ENCODE measurements at regions not wholly inside any gene's neighbourhood (a gene's known extent, or its start where the extent isn't known, plus 50 kb on each side); places are given as distances from the start of the nearest gene placed in this dataset.

DNA sequence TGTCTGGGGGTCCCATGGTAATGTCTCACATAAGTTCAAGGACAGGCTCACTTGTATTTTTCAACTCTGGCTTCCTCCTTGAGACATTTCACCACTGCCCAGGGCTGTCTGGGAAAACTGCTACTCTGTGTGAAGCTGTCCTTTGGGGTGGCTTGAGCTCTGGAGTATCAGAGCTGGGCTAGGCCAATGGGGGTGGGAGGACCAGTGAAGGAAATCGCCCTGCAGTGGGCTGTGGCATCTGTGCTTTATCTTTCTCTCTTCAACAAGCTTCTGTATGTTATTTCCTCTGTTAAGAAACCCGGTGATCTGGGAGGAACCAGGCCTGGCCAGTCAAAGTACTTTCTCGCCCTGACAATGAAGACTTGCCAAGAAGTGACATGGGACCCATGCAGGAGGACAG, 87.4 kb downstream of the SMIM20 start:
- TF ChIP-seq, protein P1, sequence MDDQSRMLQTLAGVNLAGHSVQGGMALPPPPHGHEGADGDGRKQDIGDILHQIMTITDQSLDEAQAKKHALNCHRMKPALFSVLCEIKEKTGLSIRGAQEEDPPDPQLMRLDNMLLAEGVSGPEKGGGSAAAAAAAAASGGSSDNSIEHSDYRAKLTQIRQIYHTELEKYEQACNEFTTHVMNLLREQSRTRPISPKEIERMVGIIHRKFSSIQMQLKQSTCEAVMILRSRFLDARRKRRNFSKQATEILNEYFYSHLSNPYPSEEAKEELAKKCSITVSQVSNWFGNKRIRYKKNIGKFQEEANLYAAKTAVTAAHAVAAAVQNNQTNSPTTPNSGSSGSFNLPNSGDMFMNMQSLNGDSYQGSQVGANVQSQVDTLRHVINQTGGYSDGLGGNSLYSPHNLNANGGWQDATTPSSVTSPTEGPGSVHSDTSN (IDR thresholded peaks at IDR 0.05) = no peak
- TF ChIP-seq, protein P2, sequence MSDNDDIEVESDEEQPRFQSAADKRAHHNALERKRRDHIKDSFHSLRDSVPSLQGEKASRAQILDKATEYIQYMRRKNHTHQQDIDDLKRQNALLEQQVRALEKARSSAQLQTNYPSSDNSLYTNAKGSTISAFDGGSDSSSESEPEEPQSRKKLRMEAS (IDR thresholded peaks at IDR 0.05) = no peak
- TF ChIP-seq ZFP36 (IDR thresholded peaks at IDR 0.05; ENCODE audit: borderline replicate concordance, partially characterized antibody) (no peak), CTCF (IDR thresholded peaks at IDR 0.05) (no peak), CHD2 (IDR thresholded peaks at IDR 0.05; ENCODE audit: low read length, partially characterized antibody) (no peak), RARB (CRISPR knock-in tag; IDR thresholded peaks at IDR 0.05) (no peak), RCOR1 (IDR thresholded peaks at IDR 0.05; ENCODE audit: low read depth, low read length) (no peak), EP300 (IDR thresholded peaks at IDR 0.05) (no peak), MAFK (IDR thresholded peaks at IDR 0.05; ENCODE audit: partially characterized antibody) (no peak), POLR2A (IDR thresholded peaks at IDR 0.05; ENCODE audit: low read length) (no peak), JUN (IDR thresholded peaks at IDR 0.05) (no peak), RNF2 (IDR thresholded peaks at IDR 0.05; ENCODE audit: borderline replicate concordance, low read depth) (no peak), ZNF302 (CRISPR knock-in tag; IDR thresholded peaks at IDR 0.05) (no peak)
